ENCODE measurements at regions not wholly inside any gene's neighbourhood (a gene's known extent, or its start where the extent isn't known, plus 50 kb on each side); places are given as distances from the start of the nearest gene placed in this dataset.

GRCh38 chr1:80375662-80376061 is 1369.1 kb upstream of the ADGRL4 start:
- no peak overlapping the region for H3K4me3 Mint-ChIP-seq
- H3K9me3 Mint-ChIP-seq = peaks cover 21% of the 10 kb centered on the region
- no peak overlapping the region for H3K27ac Mint-ChIP-seq
- H3K36me3 Mint-ChIP-seq (ENCODE audit: low read depth) = no peaks in the 10 kb centered on the region
- DNase-seq = peak; percentile 1
- no peaks in the 10 kb centered on the region for H3K4me1 Mint-ChIP-seq (ENCODE audit: low read depth)
- no peak for TF ChIP-seq CTCF (IDR thresholded peaks at IDR 0.05)
- no peaks in the 10 kb centered on the region for H3K27me3 Mint-ChIP-seq (ENCODE audit: insufficient read depth)

GRCh38 chr1:80375109-80375508 is 1368.6 kb upstream of the ADGRL4 start:
- TF ChIP-seq CTCF (IDR thresholded peaks at IDR 0.05) = no peak
- DNase-seq = no peak
- Mint-ChIP-seq H3K4me1 (ENCODE audit: low read depth) (no peaks in the 10 kb centered on the region), H3K4me3 (no peak overlapping the region), H3K9me3 (peaks cover 21% of the 10 kb centered on the region), H3K36me3 (ENCODE audit: low read depth) (no peaks in the 10 kb centered on the region), H3K27me3 (ENCODE audit: insufficient read depth) (no peaks in the 10 kb centered on the region), H3K27ac (no peak overlapping the region)

- Mint-ChIP-seq H3K27me3 (ENCODE audit: insufficient read depth) (no peaks in the 10 kb centered on the region), H3K4me1 (ENCODE audit: low read depth) (no peaks in the 10 kb centered on the region), H3K27ac (no peak overlapping the region), H3K9me3 (peaks cover 19% of the 10 kb centered on the region), H3K36me3 (ENCODE audit: low read depth) (no peaks in the 10 kb centered on the region), H3K4me3 (no peak overlapping the region)
- TF ChIP-seq CTCF (IDR thresholded peaks at IDR 0.05) = no peak
- no peak for DNase-seq
Observed at GRCh38 chr1:80369780-80370179, 1363.2 kb upstream of the ADGRL4 start.

- H3K27me3 Mint-ChIP-seq (ENCODE audit: insufficient read depth) = no peaks in the 10 kb centered on the region
- no peaks in the 10 kb centered on the region for H3K4me1 Mint-ChIP-seq (ENCODE audit: low read depth)
- H3K36me3 Mint-ChIP-seq (ENCODE audit: low read depth) = no peaks in the 10 kb centered on the region
- H3K27ac Mint-ChIP-seq = no peak overlapping the region
- DNase-seq = no peak
- no peak for TF ChIP-seq CTCF (IDR thresholded peaks at IDR 0.05)
- H3K4me3 Mint-ChIP-seq = no peak overlapping the region
- peaks cover 25% of the 10 kb centered on the region for H3K9me3 Mint-ChIP-seq
Observed at GRCh38 chr1:80367058-80367457, 1360.5 kb upstream of the ADGRL4 start.

- Mint-ChIP-seq H3K4me1 (ENCODE audit: low read depth) (no peaks in the 10 kb centered on the region), H3K4me3 (no peak overlapping the region), H3K27ac (no peak overlapping the region), H3K9me3 (peaks cover 29% of the 10 kb centered on the region), H3K27me3 (ENCODE audit: insufficient read depth) (no peaks in the 10 kb centered on the region), H3K36me3 (ENCODE audit: low read depth) (no peaks in the 10 kb centered on the region)
- DNase-seq = no peak
- TF ChIP-seq CTCF (IDR thresholded peaks at IDR 0.05) = no peak
Observed at GRCh38 chr1:80365359-80366021, 1359.0 kb upstream of the ADGRL4 start.

All from HFFc6 (cell line).